RWPE2 (cell line): ENCODE measurements at regions not wholly inside any gene's neighbourhood (a gene's known extent, or its start where the extent isn't known, plus 50 kb on each side); places are given as distances from the start of the nearest gene placed in this dataset.

ENCODE experiments used
- ATAC-seq: fragments of 200-7000 bp; cut with Tn5 transposase; 3 replicates; pipeline ENCODE4 v1.9.1; 2021; ENCODE audit warnings: low read depth
- DNase-seq: peaks from one replicate; pipeline ENCODE4 v3.0.0-alpha.2; 2020; ENCODE audit warnings: low spot score
- H3K27ac ChIP-seq: fragments of 450-650 bp; 2 replicates; pipeline ENCODE4 v1.5.1; 2017; ENCODE audit warnings: mild to moderate bottlenecking; ENCODE audit not compliant: poor library complexity, severe bottlenecking
- H3K27me3 ChIP-seq: fragments of 250-450 bp; sonication (Bioruptor Pico); 2 replicates; pipeline ENCODE4 v1.5.1; 2021; ENCODE audit warnings: mild to moderate bottlenecking, moderate library complexity; ENCODE audit not compliant: insufficient read depth, poor library complexity, severe bottlenecking
- H3K36me3 ChIP-seq: fragments of 250-450 bp; sonication (Bioruptor Pico); 2 replicates; pipeline ENCODE4 v1.5.1; 2020; ENCODE audit warnings: low read depth, mild to moderate bottlenecking, moderate library complexity
- H3K4me1 ChIP-seq: fragments of 250-450 bp; sonication (Bioruptor Pico); 2 replicates; pipeline ENCODE4 v1.5.1; 2021; ENCODE audit warnings: mild to moderate bottlenecking, moderate library complexity; ENCODE audit not compliant: insufficient read depth, poor library complexity, severe bottlenecking
- H3K4me3 ChIP-seq: fragments of 250-450 bp; sonication (Bioruptor Pico); 2 replicates; pipeline ENCODE4 v1.5.1; 2021; ENCODE audit warnings: mild to moderate bottlenecking, moderate library complexity; ENCODE audit not compliant: severe bottlenecking
- H3K9me3 ChIP-seq: fragments of 250-450 bp; sonication (Bioruptor Pico); 2 replicates; pipeline ENCODE4 v1.5.1; 2021; ENCODE audit warnings: mild to moderate bottlenecking, moderate library complexity; ENCODE audit not compliant: severe bottlenecking
- CTCF ChIP-seq: fragments of 450-650 bp; IDR thresholded peaks from one replicate; pipeline ENCODE4 v1.5.1; 2017; ENCODE audit warnings: mild to moderate bottlenecking, moderate library complexity; ENCODE audit not compliant: poor library complexity, severe bottlenecking

DNA sequence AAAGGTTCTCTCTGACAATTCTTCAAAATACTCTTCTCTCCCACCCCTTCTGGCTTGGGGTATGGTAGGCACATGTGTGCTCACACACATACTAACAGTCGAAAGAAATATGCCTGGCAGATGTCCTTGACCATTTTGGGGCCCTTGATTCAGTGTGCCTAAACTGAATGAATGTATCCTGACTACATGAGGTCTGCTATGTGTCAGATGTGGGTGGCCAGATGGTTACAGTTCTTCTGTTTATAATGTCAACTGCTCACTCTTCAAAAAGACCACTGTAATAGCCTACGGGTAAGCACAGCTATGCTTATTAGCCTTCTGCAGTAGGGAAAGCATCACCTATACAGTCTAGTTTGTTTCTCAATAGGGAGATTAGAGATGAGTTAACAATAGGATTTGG, 63.7 kb upstream of the VEGFC start:
- TF ChIP-seq CTCF: no peak
- Histone ChIP-seq H3K9me3 (peaks cover 2% of the 10 kb centered on the region), H3K4me3 (no peak overlapping the region), H3K27ac (no peak overlapping the region), H3K27me3 (no peaks in the 10 kb centered on the region), H3K4me1 (no peaks in the 10 kb centered on the region), H3K36me3 (no peaks in the 10 kb centered on the region)
- no peak for ATAC-seq
- DNase-seq: no peak

- ATAC-seq (no peak), DNase-seq (no peak)
- Histone ChIP-seq H3K27ac (no peak overlapping the region), H3K4me1 (no peaks in the 10 kb centered on the region), H3K9me3 (no peaks in the 10 kb centered on the region), H3K36me3 (no peaks in the 10 kb centered on the region), H3K4me3 (no peak overlapping the region), H3K27me3 (no peaks in the 10 kb centered on the region)
- TF ChIP-seq CTCF: no peak
Observed at GRCh38 chr4:176858839-176859238, 66.1 kb upstream of the VEGFC start.

- Histone ChIP-seq H3K4me3 (no peak overlapping the region), H3K4me1 (no peaks in the 10 kb centered on the region), H3K27me3 (no peaks in the 10 kb centered on the region), H3K36me3 (no peaks in the 10 kb centered on the region), H3K27ac (no peak overlapping the region), H3K9me3 (no peaks in the 10 kb centered on the region)
- TF ChIP-seq CTCF: no peak
- DNase-seq (no peak), ATAC-seq (no peak)
Observed at GRCh38 chr4:176864238-176864637, 71.5 kb upstream of the VEGFC start.

GRCh38 chr4:176868676-176869075, 76.0 kb upstream of the VEGFC start:
- Histone ChIP-seq H3K4me1 (no peaks in the 10 kb centered on the region), H3K27ac (no peak overlapping the region), H3K27me3 (no peaks in the 10 kb centered on the region), H3K36me3 (no peaks in the 10 kb centered on the region), H3K4me3 (no peak overlapping the region), H3K9me3 (no peaks in the 10 kb centered on the region)
- DNase-seq: no peak
- TF ChIP-seq CTCF: no peak
- no peak for ATAC-seq

GRCh38 chr4:176872461-176872860, 79.7 kb upstream of the VEGFC start:
- no peak for TF ChIP-seq CTCF
- DNase-seq (no peak), ATAC-seq (no peak)
- Histone ChIP-seq H3K4me3 (no peak overlapping the region), H3K27me3 (no peaks in the 10 kb centered on the region), H3K9me3 (no peaks in the 10 kb centered on the region), H3K4me1 (no peaks in the 10 kb centered on the region), H3K36me3 (no peaks in the 10 kb centered on the region), H3K27ac (no peak overlapping the region)
